ENCODE measurements at regions not wholly inside any gene's neighbourhood (a gene's known extent, or its start where the extent isn't known, plus 50 kb on each side); places are given as distances from the start of the nearest gene placed in this dataset.

DNA sequence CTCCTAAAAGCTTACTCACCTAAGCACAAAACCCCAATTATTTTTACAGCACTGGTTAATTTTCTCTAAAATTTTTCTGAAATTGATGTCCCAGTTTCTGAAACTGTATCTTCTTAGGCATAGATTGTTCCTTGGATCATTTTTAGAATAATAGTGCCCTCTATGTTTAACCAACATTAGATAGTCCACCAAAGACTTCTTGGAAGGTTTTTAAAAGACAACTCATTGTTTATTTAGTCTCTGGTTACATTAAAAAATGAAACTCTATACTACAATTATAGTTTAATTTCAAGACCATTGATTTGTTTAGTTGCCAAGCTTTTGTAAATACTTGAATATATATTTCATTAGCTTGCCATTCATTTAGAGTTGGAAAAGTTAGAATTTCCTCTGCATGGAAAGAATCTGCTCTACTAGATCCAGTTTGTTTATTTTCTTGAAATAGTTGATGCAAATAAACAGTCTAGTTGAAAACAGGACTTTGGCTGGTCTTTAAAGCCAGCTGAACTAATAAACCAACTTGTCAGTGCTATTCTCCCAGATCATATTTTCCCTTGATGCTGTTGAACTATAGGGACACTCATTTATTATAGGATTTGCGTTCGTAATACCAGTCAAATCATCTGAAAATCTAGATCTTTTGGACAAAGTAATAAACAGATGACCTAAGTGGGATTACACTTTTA, 990.5 kb downstream of the TLE1 start:
- intact Hi-C loops (cut with micrococcal nuclease; ENCODE audit: unreplicated experiment) = no loop called here
- H2AFZ ChIP-seq = no peak overlapping the region
- no peak for TF ChIP-seq EZH2 (IDR thresholded peaks at IDR 0.05; ENCODE audit: low read depth)
- TF ChIP-seq, protein P1, sequence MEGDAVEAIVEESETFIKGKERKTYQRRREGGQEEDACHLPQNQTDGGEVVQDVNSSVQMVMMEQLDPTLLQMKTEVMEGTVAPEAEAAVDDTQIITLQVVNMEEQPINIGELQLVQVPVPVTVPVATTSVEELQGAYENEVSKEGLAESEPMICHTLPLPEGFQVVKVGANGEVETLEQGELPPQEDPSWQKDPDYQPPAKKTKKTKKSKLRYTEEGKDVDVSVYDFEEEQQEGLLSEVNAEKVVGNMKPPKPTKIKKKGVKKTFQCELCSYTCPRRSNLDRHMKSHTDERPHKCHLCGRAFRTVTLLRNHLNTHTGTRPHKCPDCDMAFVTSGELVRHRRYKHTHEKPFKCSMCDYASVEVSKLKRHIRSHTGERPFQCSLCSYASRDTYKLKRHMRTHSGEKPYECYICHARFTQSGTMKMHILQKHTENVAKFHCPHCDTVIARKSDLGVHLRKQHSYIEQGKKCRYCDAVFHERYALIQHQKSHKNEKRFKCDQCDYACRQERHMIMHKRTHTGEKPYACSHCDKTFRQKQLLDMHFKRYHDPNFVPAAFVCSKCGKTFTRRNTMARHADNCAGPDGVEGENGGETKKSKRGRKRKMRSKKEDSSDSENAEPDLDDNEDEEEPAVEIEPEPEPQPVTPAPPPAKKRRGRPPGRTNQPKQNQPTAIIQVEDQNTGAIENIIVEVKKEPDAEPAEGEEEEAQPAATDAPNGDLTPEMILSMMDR (conservative IDR thresholded peaks at IDR 0.05) = no peak
- no TSS peak for BruUV-seq (replicated peaks)
- no peak overlapping the region for H3K4me3 ChIP-seq
- H3K4me2 ChIP-seq = no peak overlapping the region
- H3F3A ChIP-seq (ENCODE audit: insufficient read depth, low read depth) = no peaks in the 10 kb centered on the region
- no peaks in the 10 kb centered on the region for H3K79me2 ChIP-seq (ENCODE audit: low read depth)
- no peaks in the 10 kb centered on the region for H3K4me1 ChIP-seq (replicated peaks; ENCODE audit: insufficient read depth)
- no peaks in the 10 kb centered on the region for H3K9me2 ChIP-seq (ENCODE audit: insufficient read depth)
- ChIA-PET POLR2A (ENCODE audit: unreplicated experiment) (no interaction called here), CTCF (no interaction called here)
- H3K27ac ChIP-seq = no peak overlapping the region
- no peak for DNase-seq
- no peaks in the 10 kb centered on the region for H3K27me3 ChIP-seq (ENCODE audit: insufficient read depth, low read depth)
- H4K20me1 ChIP-seq (ENCODE audit: insufficient read depth) = no peaks in the 10 kb centered on the region
- H3K36me3 ChIP-seq (ENCODE audit: low read depth) = no peaks in the 10 kb centered on the region
- H3K9me3 ChIP-seq (ENCODE audit: insufficient read depth, low read depth) = peaks cover 5% of the 10 kb centered on the region; the same call in 1 of the 2 replicates

DNA sequence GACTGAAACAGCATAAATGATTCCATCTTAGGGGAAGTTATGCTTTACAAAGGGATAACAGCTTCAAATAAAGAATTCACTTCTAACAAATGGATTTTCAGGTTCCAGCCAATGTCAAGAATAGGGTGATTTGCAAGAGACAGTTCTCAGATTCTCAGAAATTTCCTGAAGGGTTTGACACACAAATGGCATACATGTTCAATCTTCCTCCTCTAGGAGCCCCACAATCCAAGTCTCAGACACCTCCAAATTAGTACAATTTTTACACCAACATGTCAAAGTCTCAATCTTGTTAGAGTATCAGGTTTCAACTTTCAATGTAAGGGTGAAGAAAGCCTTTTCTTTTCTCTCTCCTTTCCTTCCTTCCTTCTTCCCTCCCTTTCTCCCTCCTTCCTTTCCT, 996.6 kb downstream of the TLE1 start:
- no peak overlapping the region for H2AFZ ChIP-seq
- H3F3A ChIP-seq (ENCODE audit: insufficient read depth, low read depth) = no peaks in the 10 kb centered on the region
- ChIA-PET POLR2A (ENCODE audit: unreplicated experiment) (no interaction called here), CTCF (no interaction called here)
- no peaks in the 10 kb centered on the region for H3K36me3 ChIP-seq (ENCODE audit: low read depth)
- no peak overlapping the region for H3K4me2 ChIP-seq
- H4K20me1 ChIP-seq (ENCODE audit: insufficient read depth) = no peaks in the 10 kb centered on the region
- no peaks in the 10 kb centered on the region for H3K79me2 ChIP-seq (ENCODE audit: low read depth)
- DNase-seq = no peak
- peaks cover 5% of the 10 kb centered on the region; the same call in 1 of the 2 replicates for H3K9me3 ChIP-seq (ENCODE audit: insufficient read depth, low read depth)
- no peaks in the 10 kb centered on the region for H3K4me1 ChIP-seq (replicated peaks; ENCODE audit: insufficient read depth)
- intact Hi-C loops (cut with micrococcal nuclease; ENCODE audit: unreplicated experiment) = no loop called here
- no TSS peak for BruUV-seq (replicated peaks)
- no peak overlapping the region for H3K27ac ChIP-seq
- H3K4me3 ChIP-seq = no peak overlapping the region
- TF ChIP-seq, protein P1 (conservative IDR thresholded peaks at IDR 0.05) = no peak
- no peak for TF ChIP-seq EZH2 (IDR thresholded peaks at IDR 0.05; ENCODE audit: low read depth)
- H3K27me3 ChIP-seq (ENCODE audit: insufficient read depth, low read depth) = no peaks in the 10 kb centered on the region
- H3K9me2 ChIP-seq (ENCODE audit: insufficient read depth) = no peaks in the 10 kb centered on the region

DNA sequence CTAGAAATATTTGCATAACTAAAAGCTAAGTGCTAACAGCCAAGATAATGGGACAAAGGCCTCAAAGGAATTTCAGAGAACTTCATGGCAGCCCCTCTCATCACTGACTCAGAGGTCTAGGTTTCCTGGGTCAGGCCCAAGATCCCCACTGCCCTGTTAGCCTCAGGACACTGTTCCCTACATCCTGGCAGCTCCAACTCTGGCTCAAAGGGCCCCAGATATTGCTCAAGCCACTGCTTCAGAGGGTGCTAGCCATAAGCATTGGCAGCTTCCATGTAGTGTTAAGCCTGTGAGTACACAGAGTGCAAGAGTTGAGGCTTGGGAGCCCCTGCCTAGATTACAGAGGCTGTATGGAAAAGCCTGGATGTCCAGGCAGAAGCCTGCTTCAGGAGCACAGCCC, 998.1 kb downstream of the TLE1 start:
- CTCF ChIA-PET = no interaction called here
- no peaks in the 10 kb centered on the region for H3K36me3 ChIP-seq (ENCODE audit: low read depth)
- BruUV-seq (replicated peaks) = no TSS peak
- H3K4me3 ChIP-seq = no peak overlapping the region
- H3F3A ChIP-seq (ENCODE audit: insufficient read depth, low read depth) = no peaks in the 10 kb centered on the region
- H3K79me2 ChIP-seq (ENCODE audit: low read depth) = no peaks in the 10 kb centered on the region
- H3K9me3 ChIP-seq (ENCODE audit: insufficient read depth, low read depth) = 0 out of 2 replicates have a peak, but pooled peaks cover 5% of the 10 kb centered on the region
- POLR2A ChIA-PET (ENCODE audit: unreplicated experiment) = no interaction called here
- H3K27me3 ChIP-seq (ENCODE audit: insufficient read depth, low read depth) = no peaks in the 10 kb centered on the region
- H3K4me1 ChIP-seq (replicated peaks; ENCODE audit: insufficient read depth) = no peaks in the 10 kb centered on the region
- H4K20me1 ChIP-seq (ENCODE audit: insufficient read depth) = no peaks in the 10 kb centered on the region
- intact Hi-C loops (cut with micrococcal nuclease; ENCODE audit: unreplicated experiment) = no loop called here
- H3K27ac ChIP-seq = no peak overlapping the region
- no peak for DNase-seq
- TF ChIP-seq, protein P1 (conservative IDR thresholded peaks at IDR 0.05) = no peak
- TF ChIP-seq EZH2 (IDR thresholded peaks at IDR 0.05; ENCODE audit: low read depth) = no peak
- H3K9me2 ChIP-seq (ENCODE audit: insufficient read depth) = no peaks in the 10 kb centered on the region; the same call in 1 of the 2 replicates
- no peak overlapping the region for H3K4me2 ChIP-seq
- no peak overlapping the region for H2AFZ ChIP-seq
